HG03025 (cell line): ENCODE measurements at regions not wholly inside any gene's neighbourhood (a gene's known extent, or its start where the extent isn't known, plus 50 kb on each side); places are given as distances from the start of the nearest gene placed in this dataset.

Experiments used
- ATAC-seq: cut with Tn5 transposase; IDR thresholded peaks from one replicate; pipeline ENCODE4 v1.9.1; 2021; ENCODE audit warnings: mild to moderate bottlenecking, moderate library complexity; ENCODE audit not compliant: unreplicated experiment, low FRiP score

DNA sequence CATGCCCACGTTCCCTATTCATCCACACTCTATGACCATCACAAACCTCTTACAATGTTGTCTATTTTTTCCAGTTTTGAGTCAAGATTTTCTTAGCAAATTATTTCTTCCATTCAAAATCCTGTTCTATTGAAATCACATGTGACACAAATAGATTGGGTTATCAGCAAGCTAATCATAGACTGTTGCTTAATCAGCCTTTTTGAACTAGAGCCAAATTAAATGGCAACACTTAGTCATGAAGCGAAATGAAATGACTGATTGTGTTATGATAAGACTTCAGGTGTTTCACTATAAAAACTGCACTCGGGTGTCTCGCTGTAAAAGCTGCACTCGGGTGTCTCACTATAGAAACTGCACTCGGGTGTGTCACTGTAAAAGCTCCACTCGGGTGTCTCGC lies 890.0 kb upstream of the FRG1 start:
- ATAC-seq = no peak

DNA sequence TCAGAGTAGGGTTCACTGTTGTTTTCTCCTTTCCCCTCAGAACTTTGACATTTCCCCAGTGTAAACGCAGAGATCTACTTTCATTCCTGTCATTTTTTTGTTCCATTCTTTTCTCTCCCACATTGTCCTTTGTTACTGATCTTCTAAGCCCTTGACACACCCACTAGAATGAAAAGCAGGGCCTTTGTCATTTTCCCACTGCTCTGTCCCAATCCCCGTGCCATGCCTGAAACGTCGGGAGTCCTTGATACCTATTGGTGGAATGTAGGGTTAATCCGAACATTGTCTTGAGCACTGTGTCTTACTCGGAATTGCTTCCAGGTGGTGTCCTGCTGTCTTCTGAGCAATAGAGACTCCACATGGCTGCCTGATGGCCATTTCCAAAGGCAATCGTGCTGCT lies 887.1 kb upstream of the FRG1 start:
- ATAC-seq = no peak

DNA sequence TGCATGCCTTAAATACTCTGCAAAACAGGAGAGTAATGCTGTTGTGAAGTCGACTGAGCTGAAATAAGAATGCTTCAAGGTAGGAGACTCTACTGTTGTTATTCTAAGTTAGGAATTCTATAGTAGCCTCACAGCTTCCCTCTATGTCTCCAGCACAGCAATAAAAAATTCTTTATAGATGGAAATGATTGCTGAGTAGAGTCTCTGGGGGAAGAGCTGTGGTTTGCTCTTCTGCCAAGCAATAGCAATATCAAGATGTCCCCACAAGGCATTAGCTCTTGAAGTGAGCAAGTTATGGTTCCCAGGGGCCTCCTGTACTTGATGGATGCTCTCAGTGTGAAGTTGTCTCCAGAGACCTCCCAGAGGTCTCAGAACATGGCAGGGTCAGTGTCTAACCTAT lies 880.6 kb upstream of the FRG1 start:
- no peak for ATAC-seq

DNA sequence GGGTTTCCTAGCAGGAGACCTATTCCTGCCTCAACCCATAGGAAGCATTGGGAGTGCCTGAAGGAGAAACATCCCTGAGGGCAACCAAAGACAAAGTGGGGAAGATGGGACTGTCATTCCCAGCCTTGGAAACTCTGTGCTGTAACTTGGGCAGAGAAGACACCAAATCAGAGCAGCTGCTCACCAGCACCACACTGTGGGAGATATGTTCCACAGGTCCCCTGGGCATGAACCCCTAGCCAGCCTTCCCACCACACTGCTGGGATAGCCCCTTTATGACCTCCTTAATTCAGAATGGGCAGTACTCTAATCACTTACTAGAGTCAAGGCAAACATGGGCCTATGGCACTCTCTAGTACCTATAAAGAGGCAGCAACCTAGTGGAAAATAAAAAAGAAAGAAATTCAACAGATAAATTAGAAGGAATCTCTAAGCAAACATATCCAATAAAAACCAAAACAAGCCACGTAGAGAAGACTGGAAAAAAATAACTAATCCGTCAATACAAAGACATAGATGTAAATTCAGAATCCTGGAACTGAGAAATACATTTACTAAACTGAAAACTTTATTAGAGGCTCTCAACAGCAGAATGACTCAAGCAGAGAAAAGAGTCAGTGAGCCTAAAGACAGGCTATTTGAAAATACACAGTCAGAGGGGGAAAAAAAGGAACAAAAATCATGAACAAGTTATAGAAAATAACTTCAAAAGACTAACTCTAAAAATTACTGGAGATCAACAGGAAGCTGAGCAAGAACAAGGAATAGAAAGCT lies 878.4 kb upstream of the FRG1 start:
- ATAC-seq = no peak

DNA sequence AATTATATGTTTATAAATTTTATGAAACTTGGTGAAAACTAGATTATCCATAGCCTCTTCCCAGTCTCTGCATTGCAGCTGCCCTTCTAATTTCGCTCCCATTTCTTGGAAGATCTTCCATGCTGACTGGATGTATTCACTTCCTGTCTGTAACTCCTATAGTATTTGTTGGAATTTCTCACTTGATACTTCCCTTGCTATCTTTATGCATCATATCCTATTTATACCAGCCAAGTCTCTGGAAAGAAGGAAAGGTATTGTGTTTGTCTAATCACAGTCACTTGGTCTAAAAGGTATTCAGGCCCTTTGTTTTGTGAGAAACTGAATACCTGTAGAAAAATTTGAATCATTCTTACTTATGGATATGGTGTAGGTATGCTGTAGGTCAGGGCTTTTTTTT lies 870.9 kb upstream of the FRG1 start:
- ATAC-seq = no peak

DNA sequence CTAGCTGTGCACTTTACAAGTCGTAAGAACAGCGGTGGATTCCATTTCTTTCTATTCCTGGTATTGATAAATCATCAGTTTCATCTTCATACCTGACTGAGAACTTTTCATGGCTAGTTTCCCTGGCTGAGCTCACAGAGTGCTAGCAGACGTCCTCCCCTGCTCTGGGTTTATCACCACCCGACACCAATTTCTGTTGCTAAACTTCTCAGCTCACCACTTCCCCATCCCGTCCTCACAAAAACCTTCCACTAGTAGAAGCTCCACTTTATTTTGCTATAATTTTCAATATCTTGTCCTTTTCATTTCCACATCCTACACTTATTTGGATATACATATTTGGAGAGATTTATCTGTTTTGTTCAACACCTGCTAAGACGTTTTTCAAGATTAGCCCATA lies 869.4 kb upstream of the FRG1 start:
- ATAC-seq = no peak

DNA sequence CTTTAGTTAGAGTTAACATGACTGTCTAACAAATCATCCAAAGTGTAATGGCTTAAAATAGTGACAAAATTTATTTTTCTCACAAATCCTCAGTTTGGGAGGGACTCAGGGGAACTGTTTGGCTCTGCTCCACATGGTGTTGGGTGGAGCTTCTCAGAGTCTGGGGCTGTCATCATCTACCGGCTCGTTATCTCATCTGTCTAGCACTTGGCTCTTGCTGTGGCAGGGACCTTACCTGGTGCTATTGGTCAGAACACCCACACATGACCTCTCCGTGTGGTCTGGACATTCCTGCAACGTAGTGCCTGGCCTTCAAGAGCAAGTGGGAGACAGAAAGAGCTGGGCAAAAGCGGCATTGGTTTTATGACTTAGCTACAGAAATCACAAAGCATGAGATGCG lies 866.9 kb upstream of the FRG1 start:
- ATAC-seq = no peak

DNA sequence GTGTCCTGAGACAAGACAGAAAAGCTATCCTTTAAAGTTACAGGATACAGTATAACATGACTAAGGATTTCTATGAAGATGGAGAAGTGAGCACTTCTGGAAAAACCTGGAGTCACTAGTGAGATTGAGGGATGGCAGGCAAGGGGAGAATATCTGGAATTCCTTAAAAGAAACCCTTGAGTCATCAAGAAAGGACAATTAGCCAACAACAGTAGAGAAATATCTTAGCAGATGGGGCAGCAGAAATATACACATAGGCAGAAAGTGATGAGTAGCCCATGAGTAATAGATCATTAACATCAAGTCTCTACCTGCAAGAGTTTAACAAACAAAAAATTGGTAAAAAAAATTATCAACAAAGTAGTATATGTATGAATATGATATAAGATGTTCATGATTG lies 858.8 kb upstream of the FRG1 start:
- ATAC-seq = no peak

DNA sequence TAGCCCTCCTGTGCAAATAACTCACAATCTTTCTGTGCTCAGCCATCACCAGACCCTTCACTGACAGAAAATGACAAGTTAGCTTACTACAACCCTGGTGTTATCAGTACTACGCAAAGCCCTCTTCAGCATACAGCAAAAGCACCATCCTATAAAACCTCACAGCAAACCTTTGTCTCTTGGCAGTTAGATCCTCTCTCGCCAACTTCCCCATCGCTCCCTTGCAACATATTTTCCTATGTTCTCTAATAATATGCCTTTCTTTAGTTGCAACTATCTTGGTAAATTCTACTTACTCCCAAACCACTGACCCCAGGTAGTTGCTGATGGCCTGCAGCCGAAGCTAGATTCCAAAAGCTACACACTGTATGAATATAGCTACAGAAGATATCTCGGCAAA lies 856.9 kb upstream of the FRG1 start:
- no peak for ATAC-seq

DNA sequence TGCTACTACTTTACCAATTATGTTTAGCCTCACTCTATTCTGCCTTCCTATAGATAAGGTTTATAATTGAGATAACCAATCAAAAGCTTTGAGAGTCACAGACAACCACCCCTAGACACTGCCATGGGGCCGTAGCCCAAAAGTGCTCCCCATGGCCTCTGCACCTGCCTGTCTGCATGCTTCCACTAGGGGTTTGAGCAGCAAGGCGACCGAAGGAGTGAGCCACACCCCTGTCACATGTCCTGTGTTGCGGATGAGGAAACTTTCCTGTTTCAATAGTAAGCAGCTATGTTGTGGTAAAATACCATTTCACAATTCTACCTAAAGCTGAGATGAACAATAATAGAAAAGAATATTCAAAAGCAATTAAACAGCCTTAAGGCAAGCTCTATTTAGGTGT lies 856.0 kb upstream of the FRG1 start:
- no peak for ATAC-seq

DNA sequence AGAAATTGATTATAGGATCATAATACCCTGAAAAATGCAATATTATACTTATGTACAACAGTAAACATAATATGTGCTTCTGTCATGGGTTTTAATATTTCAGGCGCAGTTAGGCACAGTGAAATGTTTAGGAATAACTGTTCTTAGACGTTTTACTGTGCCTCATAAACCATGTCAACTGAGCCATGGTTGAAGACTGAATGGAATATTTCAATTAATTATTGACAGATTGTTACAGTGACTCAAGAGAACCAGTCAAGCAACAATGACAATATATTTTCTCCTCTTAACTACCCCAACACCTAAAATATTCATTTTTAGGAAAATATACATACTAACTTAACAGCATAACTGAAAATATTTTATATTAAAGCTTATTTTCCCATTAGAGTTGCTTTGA lies 852.7 kb upstream of the FRG1 start:
- no peak for ATAC-seq

DNA sequence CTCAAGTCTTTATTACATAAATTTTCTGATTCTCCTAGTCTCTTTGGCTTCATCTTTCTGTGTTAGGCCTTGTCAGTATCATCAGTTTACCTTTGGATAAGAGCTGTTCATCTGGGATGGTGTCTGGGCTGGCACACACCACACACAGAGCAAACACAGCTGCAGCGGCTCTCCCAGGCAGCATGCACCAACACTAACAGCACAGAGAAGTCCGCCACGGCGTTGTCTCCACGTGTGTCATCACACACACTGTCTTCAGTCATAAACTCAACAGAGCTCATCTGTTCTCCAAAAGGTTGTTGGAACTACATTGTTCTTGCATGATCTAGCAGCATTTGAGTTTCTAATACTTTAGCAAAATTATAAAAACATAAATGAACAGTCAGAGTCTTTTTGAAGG lies 851.9 kb upstream of the FRG1 start:
- no peak for ATAC-seq

DNA sequence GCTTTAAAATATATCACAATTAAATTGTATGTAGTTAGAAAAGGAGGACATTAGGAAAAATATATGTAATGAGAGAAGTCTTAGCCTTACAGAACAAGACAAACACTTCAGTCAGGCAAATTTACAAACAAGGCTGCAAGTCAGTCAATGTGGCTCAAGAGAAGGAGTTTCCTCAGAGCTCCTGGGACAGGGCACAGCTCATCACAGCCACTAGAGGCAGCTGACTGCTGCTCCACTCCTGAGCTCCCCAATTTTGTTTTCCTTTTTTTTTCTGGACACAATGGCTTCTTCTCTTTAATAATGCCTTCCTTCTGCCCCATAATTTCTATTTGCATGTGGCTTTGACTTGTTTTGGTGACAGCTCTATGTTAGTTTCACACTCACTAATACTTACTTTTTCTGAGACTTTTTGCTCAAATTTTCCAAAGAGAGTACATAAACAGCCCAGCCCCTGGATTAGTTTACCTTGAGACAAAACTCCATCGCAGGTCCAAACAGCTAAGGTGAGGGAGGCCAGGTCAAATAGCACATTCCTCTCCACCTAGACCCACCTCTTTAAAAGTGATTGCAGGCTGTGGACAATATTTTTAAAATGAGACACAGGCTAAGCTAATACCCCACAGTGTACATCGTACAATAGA lies 850.4 kb upstream of the FRG1 start:
- ATAC-seq = no peak

DNA sequence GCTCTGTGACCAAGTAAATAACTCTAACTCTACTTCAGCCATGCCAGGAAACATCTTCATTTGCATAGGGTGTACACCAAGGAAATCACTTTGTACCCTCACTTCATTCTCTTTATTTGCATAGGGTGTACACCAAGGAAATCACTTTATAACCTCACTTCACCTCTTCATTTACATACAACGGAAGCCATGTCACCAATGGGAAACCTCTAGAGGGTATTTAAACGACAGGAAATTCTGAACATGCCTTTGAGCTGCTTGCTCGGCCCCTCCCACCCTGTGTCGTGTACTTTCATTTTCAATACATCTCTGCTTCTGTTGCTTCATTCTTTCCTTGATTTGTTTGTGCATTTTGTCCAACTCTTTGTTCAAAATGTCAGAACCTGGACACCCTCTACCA lies 848.1 kb upstream of the FRG1 start:
- no peak for ATAC-seq

DNA sequence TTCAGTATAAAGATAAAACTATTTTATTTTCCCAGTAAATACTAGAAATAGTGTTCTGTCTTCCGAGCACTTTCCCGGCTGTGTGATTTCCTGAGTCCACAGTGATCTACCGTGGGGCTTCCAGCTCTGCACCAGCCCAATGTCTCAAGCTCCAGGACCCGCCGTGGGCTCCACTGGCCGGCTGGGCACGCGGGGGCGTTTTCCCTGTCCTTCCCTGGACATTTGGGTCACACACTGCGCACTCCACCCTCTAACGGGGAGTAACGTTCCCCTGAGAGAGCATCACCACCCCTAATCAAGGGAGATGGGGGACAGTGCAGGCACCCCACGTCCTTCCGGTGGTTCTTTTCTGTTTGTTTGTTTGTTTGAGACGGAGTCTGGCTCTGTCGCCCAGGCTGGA lies 844.6 kb upstream of the FRG1 start:
- ATAC-seq = no peak

DNA sequence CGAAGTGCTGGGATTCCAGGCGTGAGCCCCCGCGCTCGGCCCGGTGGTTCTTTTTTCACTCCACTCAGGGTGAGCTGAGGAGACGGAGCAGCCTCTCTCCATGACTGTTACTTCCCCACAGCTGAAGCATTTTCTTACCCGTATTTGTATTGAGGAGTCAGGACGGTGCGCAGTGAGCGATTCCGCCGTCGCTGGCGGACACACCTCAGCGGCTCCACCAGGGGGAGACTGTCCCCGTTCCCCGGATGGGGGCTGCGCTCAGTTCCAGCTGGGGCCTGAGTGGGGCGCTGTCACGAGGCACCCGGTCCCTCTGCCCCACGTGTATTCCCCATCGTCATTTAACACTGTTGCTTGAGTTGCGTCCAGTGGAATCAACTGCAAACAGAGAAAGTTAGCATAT lies 844.0 kb upstream of the FRG1 start:
- no peak for ATAC-seq

DNA sequence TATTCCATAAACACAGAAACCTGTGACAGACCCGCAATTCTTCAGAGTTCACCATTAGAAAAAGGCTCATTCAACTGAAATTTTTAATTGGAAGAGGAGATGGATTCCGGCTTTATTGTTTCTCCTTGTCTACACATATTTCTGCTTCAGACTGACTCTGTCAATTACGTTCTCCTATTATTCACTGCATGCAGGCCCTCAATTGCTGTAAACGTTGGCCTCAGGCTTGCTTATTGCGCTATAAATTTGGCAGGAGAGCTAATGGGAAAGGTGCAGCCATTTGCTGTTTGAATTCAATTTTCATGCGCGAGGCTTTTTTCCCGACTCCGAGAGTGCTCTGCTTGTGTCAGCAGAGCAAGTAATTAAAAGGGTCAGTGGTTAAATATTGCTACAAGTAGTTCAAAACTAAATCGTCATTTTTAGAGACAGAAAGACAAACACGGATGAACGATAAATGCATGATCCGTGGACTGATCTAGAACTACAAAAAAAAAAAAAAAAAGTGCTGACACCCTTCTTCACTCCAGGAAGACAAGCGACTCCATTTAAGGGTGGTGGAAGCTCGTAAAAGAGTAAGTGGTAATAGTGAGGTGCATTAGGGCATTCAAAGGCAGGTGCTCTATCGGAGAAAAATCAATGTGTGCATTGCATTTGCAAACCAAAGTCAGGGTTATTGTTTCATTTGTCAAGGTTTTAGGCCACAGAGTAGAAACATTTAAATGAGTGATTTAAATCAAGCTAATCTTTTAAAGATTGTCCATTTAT lies 841.6 kb upstream of the FRG1 start:
- ATAC-seq = no peak

DNA sequence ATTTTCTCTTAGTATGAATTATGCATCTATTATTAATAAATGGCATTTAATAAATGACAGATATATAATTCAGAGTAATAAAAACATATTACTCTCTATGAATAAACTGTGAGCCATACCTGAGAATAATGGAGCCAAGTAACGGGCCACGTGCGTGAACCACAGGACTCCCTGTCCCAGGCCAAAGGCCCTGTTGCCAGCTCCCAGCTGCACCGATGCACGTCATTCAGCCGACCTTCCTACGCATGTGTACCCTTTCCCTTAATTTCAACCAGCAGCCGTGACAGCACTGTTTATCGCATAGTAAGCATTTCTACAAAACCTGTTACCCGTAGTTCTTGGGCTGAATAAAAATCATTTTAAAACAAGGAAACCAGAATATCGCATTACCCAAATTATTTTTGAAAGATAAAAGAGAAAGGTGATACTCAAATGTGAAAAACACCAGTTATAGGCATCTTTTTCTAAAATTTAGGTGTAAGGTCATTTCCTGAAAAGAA lies 827.2 kb upstream of the FRG1 start:
- ATAC-seq = no peak

DNA sequence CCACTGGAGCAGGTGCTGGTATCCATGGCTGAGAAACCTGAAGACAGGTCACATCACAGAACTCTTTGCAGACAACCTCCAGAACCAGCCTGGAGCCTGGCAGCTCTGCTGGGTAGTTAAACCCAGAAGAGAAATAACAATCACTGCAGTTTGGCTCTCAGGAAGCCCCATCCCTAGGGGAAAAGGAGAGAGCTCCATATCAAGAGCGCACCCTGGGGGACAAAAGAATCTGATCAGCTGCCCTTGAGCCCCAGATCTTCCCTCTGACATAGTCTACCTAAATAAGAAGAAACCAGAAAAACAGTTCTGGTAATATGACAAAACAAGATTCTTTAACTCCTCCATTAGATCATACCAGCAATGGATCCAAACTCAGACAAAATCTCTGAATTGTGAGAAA lies 823.2 kb upstream of the FRG1 start:
- ATAC-seq = no peak

DNA sequence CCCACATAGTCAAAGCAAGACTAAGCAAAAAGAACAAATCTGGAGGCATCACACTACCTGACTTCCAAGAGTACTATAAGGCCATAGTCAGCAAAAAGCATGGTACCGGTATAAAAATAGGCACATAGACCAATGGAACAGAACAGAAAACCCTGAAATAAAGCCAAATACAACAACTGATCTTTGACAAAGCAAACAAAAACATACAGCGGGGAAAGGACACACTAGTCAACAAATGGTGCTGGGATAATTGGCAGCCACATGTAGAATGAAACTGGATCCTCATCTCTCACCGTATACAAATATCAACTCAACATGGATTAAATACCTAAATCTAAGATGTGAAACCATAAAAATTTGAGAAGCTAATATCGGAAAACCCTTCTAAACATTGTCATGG lies 819.3 kb upstream of the FRG1 start:
- no peak for ATAC-seq

DNA sequence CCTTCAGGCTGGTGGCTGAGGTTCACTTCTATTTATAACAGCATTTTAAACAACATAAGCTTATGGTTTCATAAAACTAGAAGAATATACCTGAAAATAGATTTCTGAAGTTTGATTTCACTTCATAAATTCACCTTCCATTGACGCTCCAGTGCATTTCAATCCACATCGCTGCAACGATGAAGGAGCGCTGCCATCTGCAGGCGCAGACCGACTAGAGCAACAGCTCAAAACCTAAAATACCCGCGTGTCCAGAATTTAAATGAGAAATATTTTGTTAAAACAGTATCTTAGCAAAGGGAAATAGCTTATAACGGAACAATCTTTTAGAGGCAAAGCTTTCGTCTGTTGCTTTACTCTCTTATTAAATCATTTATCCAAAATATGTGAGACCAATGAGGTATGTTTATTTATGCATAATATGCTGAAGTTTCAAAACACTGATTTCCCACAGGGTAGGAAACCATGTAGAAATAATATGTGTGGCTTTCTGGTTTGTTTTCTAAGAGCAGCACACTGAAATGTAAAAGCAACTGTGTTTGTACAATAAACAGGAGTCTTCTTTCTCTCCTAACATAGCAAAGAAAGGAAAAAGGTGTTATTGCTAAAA lies 816.4 kb upstream of the FRG1 start:
- ATAC-seq = no peak
